Activated T-helper 2 cell treated with anti-CD3 and anti-CD28 coated beads, Interferon-gamma antibody, Interleukin-2, Interleukin-4, amounts not matched to agents 10 μg/mL and 5 μg/mL and 100 μg/mL, durations not matched to agents 14 hours and 24 hours and 36 hours (primary cell): ENCODE measurements at regions not wholly inside any gene's neighbourhood (a gene's known extent, or its start where the extent isn't known, plus 50 kb on each side); places are given as distances from the start of the nearest gene placed in this dataset.

Experiments
- DNase-seq: peaks from one replicate; pipeline ENCODE4 v3.0.0; 2021; ENCODE audit warnings: low spot score
- H3K27ac Mint-ChIP-seq: one replicate; pipeline ENCODE4 v1.8.0; 2021; ENCODE audit warnings: mixed read lengths
- H3K27me3 Mint-ChIP-seq: one replicate; pipeline ENCODE4 v1.8.0; 2021; ENCODE audit warnings: low read depth, mixed read lengths
- H3K36me3 Mint-ChIP-seq: one replicate; pipeline ENCODE4 v1.8.0; 2021; ENCODE audit warnings: low read depth, mixed read lengths
- H3K4me1 Mint-ChIP-seq: one replicate; pipeline ENCODE4 v1.8.0; 2021; ENCODE audit warnings: low read depth, mixed read lengths
- H3K4me3 Mint-ChIP-seq: one replicate; pipeline ENCODE4 v1.8.0; 2021; ENCODE audit warnings: low read depth, mild to moderate bottlenecking, moderate library complexity, mixed read lengths
- H3K9me3 Mint-ChIP-seq: one replicate; pipeline ENCODE4 v1.8.0; 2021; ENCODE audit warnings: mixed read lengths
- intact Hi-C: fragments of 100-400 bp; cut with micrococcal nuclease; formaldehyde crosslinking; loops from one replicate; pipeline ENCODE4 v1.15.1; 2023

DNA sequence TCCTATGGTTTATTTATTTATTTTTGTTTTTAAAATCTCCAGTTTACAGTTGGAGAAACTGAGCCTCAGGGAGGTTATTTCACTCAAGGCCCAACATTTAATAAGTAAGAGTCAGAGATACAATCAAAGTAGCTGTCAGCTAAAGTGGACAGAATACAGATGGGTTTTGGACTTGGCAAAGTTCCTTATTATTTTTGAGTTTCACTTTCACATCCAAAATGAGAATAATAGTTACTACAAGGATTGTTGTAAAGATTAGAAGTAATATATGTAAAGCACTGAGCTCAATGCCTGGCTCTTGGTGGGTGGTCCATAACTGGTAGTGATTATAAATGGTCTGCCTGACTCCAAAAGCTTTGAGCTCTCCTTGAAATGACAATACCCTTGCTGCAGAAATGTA, 87.5 kb upstream of the SESN3 start:
- DNase-seq: no peak
- Mint-ChIP-seq H3K9me3 (no peaks in the 10 kb centered on the region), H3K27ac (no peak overlapping the region), H3K4me1 (peaks cover 6% of the 10 kb centered on the region), H3K36me3 (no peaks in the 10 kb centered on the region), H3K27me3 (peaks cover 5% of the 10 kb centered on the region), H3K4me3 (no peak overlapping the region)
- intact Hi-C loops: no loop called here

DNA sequence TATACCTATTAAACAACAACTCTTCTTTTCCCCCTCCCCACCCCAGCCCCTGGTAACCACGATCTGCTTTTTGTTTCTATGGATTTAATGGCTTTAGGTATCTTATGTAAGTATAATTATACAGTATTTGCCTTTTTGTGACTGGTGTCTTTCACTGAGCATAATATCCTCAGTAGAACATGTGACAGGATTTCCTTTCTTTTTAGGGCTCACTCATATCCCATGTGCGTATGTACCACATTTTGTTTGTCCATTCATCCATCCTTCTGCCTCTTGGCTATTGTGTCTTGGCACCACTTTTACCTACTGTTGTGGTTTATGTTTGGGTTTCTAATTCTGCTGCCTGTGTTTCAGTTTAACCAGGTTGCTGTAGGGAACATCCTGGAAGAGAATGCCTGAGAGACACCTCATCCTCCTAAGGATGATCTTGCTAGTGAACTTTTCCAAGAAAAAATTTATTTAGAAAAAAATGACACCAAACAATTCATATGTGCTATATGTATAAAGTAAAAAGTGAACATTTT, 77.6 kb upstream of the SESN3 start:
- Mint-ChIP-seq H3K36me3 (no peaks in the 10 kb centered on the region), H3K4me1 (peaks cover 4% of the 10 kb centered on the region), H3K9me3 (no peaks in the 10 kb centered on the region), H3K27me3 (no peaks in the 10 kb centered on the region), H3K4me3 (no peak overlapping the region), H3K27ac (no peak overlapping the region)
- DNase-seq: no peak
- intact Hi-C loops: no loop called here

DNA sequence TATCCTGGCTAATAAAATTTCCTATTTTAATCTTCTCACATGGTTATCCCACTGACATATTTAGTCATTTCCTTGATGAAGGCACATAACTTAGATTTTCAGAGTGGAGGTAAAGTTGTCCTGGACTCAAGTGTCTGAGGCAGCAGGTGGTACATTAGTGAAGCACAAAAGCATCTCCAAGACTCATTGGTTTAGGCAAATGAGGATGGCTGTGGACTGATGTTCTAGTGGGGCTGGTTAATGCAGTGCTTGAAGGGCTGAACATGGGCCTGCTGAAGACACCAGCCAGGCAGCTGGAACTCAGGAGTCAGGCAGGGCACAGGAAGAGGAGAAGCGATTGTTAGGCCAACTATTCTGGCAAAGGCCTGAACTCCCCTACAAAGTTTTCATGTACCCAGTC, 76.3 kb upstream of the SESN3 start:
- no peak overlapping the region for H3K27ac Mint-ChIP-seq
- H3K4me3 Mint-ChIP-seq: no peak overlapping the region
- no peak for DNase-seq
- peaks cover 4% of the 10 kb centered on the region for H3K4me1 Mint-ChIP-seq
- no peaks in the 10 kb centered on the region for H3K9me3 Mint-ChIP-seq
- no peaks in the 10 kb centered on the region for H3K27me3 Mint-ChIP-seq
- H3K36me3 Mint-ChIP-seq: no peaks in the 10 kb centered on the region
- intact Hi-C loops: no loop called here

DNA sequence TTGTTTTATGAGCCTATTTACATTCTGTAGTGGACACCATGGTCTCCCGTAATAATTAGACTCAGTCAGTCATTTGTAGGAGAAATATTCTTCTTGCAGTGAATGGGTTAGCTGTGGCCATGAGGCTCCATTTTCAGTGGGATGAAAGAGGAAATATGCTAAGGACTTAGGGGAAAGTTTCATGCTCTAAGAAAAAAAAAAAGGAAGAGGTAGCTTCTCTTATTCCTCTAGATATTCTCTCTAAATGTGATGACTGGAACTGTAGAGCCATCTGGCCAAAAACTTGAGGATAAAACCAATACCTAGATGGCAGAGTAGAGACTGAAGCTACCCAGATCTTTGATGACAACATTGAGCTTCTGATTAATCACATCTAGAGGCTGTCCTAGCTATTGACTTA, 75.8 kb upstream of the SESN3 start:
- no peaks in the 10 kb centered on the region for H3K9me3 Mint-ChIP-seq
- no peaks in the 10 kb centered on the region for H3K27me3 Mint-ChIP-seq
- DNase-seq: no peak
- H3K27ac Mint-ChIP-seq: no peak overlapping the region
- intact Hi-C loops: no loop called here
- no peaks in the 10 kb centered on the region for H3K36me3 Mint-ChIP-seq
- no peak overlapping the region for H3K4me3 Mint-ChIP-seq
- peaks cover 4% of the 10 kb centered on the region for H3K4me1 Mint-ChIP-seq

DNA sequence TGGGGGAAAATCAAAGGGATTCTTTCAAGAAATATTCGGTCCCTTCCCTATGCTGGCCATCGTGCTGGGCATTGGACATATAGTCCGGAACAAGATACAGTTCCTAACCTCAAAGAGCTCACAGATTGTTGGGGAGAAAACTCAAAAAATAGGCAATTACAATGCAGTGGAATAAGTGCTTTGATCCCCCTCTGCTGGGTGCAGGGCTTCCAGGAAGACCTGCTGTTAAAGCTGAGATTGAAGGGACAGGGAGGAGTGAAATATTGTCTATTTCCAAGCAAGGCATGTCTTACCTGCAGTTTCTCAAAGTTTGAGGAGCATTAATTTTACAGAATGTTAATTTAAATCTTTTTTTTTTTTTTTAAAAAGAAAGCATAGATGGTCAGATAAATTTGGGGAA, 75.1 kb upstream of the SESN3 start:
- Mint-ChIP-seq H3K4me3 (no peak overlapping the region), H3K27ac (no peak overlapping the region), H3K27me3 (no peaks in the 10 kb centered on the region), H3K9me3 (no peaks in the 10 kb centered on the region), H3K4me1 (peaks cover 4% of the 10 kb centered on the region), H3K36me3 (no peaks in the 10 kb centered on the region)
- no peak for DNase-seq
- intact Hi-C loops: no loop called here

DNA sequence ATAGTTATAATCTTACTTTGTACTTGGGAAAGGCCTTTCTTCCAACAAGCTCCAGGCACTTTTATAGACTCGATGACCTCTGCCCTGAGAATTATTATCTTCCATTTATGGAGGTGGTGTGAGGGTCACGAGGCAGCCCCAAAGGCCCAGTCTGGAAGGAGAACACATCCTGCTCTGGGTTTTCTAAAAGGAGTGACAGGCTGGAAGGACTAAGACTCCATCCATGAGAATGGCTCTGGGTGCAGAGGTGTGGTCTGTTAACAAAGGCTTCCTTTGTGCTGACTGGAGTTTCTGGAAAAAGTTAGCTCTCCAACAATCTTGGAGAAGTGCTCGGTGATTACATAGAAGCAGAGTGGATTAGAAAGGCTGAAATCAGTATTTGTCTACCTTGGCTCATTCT, 74.7 kb upstream of the SESN3 start:
- DNase-seq: no peak
- Mint-ChIP-seq H3K27me3 (no peaks in the 10 kb centered on the region), H3K36me3 (no peaks in the 10 kb centered on the region), H3K4me3 (no peak overlapping the region), H3K4me1 (peaks cover 4% of the 10 kb centered on the region), H3K9me3 (no peaks in the 10 kb centered on the region), H3K27ac (no peak overlapping the region)
- intact Hi-C loops: no loop called here

DNA sequence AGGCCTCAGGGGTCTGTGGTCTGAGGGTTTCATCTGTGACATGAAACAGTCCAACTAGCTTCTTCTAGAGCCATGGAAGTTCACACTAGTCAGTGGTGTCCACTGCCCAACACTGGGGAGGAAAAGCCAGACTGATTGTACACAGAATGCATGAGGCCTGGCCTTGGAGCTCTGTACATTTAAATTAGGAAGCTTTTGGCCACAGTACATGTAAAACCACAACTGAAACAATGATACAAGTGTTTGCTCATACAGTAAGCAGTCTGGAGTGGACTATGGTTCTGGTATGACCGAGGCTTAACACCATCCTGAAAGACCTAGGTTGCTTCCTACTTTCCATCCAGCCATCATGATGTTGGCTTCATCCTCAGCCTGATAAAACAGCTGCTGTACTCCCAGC, 73.8 kb upstream of the SESN3 start:
- Mint-ChIP-seq H3K9me3 (no peaks in the 10 kb centered on the region), H3K4me1 (peaks cover 4% of the 10 kb centered on the region), H3K36me3 (no peaks in the 10 kb centered on the region), H3K27ac (no peak overlapping the region), H3K27me3 (no peaks in the 10 kb centered on the region), H3K4me3 (no peak overlapping the region)
- intact Hi-C loops: no loop called here
- DNase-seq: no peak

DNA sequence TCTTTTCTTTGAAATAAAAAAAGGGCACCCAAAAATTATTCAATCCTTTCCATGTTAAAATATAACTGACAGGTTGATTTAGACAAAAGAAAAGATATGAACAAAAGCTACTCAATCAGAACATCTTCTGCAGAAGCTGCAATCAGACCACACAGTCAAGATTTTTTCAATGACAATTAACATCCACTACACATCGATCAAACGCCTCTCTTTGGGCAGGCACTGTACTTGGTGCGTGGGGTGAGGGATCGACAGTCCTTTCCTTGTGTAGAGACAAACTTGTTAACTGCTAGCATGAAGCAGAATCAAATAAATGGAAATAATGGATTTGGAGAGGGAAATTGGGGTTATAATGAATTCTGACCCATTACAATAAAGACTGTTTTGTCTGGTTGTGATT, 71.2 kb upstream of the SESN3 start:
- Mint-ChIP-seq H3K27ac (no peak overlapping the region), H3K9me3 (no peaks in the 10 kb centered on the region), H3K27me3 (no peaks in the 10 kb centered on the region), H3K4me1 (peaks cover 18% of the 10 kb centered on the region), H3K36me3 (no peaks in the 10 kb centered on the region), H3K4me3 (no peak overlapping the region)
- no peak for DNase-seq
- intact Hi-C loops: no loop called here

DNA sequence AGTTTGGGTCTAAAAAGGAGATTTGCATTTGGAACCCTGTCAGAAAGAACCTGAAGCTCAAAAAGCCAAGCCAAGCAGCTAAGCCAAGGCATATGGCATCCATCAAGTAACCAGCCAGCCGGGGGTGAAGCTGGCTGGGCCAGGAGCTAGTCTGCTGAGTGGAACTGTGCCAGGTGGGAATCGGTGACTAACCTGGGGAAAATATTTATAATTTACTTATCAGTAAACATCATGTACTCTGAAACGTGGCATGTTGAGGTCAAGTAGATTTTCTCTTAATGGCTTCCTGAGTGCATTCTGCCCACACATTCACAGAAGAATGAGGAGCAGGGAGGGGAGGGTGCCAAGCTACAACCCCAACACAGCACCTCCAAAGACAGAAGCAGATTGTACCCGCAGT, 70.5 kb upstream of the SESN3 start:
- H3K9me3 Mint-ChIP-seq: no peaks in the 10 kb centered on the region
- no peaks in the 10 kb centered on the region for H3K36me3 Mint-ChIP-seq
- no peak for DNase-seq
- no peaks in the 10 kb centered on the region for H3K27me3 Mint-ChIP-seq
- peaks cover 23% of the 10 kb centered on the region for H3K4me1 Mint-ChIP-seq
- no peak overlapping the region for H3K27ac Mint-ChIP-seq
- intact Hi-C loops: loop anchor here (2.0 kb wide), 1 partner anchor 71 kb away; the partner anchor contains the start of gene SESN3
- H3K4me3 Mint-ChIP-seq: no peak overlapping the region

DNA sequence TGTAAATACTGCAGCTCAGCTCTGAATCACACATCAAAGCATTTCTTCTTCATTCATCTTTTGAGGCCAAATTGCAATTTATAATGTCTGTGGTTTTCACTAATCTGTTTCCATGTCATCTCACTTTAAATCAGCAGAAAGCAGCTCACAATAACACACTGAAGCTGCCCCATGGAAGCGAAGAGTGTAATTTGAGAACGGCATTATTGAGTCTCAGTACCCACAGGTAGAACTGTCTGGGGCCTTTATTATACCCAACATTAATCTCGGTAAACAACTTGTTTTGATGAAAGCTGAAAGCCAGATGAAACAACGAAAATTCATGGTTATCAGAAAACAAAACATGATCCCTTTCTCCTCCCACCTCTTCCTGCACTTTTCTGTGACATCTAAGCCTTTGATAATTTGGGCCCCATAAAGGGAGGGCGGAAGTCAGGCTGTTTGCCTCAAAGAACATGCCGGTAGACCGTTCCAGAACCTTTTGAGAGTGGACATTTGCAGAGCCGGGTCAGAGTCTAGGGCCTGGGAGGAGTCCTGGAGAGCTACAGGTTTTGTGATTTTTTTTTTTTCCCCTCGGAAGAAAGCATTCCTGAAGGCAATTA, 68.2 kb upstream of the SESN3 start:
- Mint-ChIP-seq H3K27me3 (no peaks in the 10 kb centered on the region), H3K27ac (peak overlapping the region; percentile 74)

DNA sequence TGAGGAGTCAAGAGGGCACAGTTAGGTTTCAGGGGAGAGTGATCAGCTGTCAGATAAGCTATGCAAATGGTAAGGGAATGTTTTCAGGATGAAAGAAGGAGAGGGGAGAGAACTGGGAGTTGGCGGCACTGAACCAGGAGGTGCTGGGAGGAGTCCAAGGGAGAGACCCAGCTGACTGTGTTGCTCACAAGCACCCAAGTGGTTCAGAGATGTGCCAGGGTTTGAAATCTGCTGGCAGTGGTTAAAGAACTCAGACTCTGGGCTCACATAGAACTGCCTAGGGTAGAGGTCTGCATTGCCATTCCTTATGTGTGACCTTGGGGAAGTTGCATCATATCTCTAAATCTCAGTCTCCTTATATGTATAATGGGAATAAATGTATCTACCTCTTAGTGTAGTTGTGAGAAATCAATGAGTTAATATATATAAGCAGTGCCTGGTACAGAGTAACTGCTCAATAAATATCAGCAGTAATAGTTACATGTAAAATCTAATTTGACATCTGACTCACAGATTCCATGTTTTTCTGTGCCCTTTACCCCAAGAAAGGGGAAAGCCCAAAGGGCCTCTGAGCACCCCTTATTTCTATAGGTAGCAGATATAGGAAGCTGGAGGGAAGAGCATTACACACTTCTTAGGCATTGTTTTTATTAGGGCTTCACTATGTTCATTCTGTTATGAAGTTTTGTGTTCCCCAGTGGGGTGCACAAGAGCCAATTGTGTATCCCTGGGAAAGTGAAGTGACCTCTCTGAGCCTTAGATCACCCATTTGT, 66.9 kb upstream of the SESN3 start:
- peak overlapping the region; percentile 14 for H3K27ac Mint-ChIP-seq
- no peaks in the 10 kb centered on the region for H3K36me3 Mint-ChIP-seq
- intact Hi-C loops: loop anchor here (5.0 kb wide), 1 partner anchor 39 kb away; no protein-coding TSS in a partner anchor
- no peak overlapping the region for H3K4me3 Mint-ChIP-seq
- H3K9me3 Mint-ChIP-seq: no peaks in the 10 kb centered on the region
- DNase-seq: no peak
- no peaks in the 10 kb centered on the region for H3K27me3 Mint-ChIP-seq
- peaks cover 23% of the 10 kb centered on the region for H3K4me1 Mint-ChIP-seq

More for the DNA sequence above, 68.2 kb upstream of the SESN3 start:
- Mint-ChIP-seq H3K36me3 (no peaks in the 10 kb centered on the region), H3K9me3 (no peaks in the 10 kb centered on the region), H3K4me3 (no peak overlapping the region), H3K4me1 (peaks cover 23% of the 10 kb centered on the region)
- DNase-seq: no peak
- intact Hi-C loops: loop anchor here (5.0 kb wide), 1 partner anchor 38 kb away; no protein-coding TSS in a partner anchor

DNA sequence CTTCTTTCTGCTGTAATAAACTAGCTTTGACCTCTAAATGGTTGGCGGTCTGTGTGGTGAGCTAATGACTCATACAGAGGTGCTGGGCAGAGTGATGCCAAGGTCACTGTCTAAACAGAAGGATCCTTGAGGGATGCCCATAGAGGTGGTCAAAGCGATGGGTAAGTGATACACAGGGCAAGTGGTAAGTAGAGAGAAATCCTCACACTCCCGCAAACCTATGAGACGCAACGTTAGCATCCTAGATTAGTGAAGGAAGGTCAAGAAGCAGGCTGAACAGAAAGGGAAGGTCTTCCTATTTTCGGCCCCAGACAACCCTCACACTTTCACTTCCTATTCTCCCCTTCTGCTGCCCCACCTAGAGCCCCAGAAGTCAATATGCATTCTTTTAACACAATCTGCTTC, 65.6 kb upstream of the SESN3 start:
- H3K36me3 Mint-ChIP-seq: no peaks in the 10 kb centered on the region
- H3K27ac Mint-ChIP-seq: no peak overlapping the region
- DNase-seq: no peak
- H3K4me1 Mint-ChIP-seq: peaks cover 23% of the 10 kb centered on the region
- peaks cover under 1% of the 10 kb centered on the region for H3K27me3 Mint-ChIP-seq
- no peak overlapping the region for H3K4me3 Mint-ChIP-seq
- intact Hi-C loops: loop anchor here (5.0 kb wide), 1 partner anchor 41 kb away; no protein-coding TSS in a partner anchor
- H3K9me3 Mint-ChIP-seq: no peaks in the 10 kb centered on the region

DNA sequence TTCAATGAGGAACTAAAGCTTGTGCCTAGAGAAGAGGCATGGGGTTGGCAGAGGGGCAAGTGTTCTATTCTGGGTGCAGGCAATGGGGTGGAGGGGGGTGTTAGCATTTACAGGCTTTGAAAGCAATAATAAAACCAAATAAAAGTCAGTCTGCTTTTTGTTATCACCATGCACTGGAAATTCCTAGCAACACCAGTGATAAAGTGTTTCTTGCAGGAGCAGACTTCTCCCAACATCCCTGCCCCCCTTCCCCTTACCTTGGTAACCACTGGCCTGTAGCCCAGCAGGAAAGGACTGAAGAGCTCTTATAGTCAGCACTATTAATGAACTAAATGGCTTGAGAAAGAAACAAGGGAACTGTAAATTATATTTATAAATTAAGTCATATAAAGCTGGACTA, 65.2 kb upstream of the SESN3 start:
- Mint-ChIP-seq H3K4me3 (no peak overlapping the region), H3K9me3 (no peaks in the 10 kb centered on the region), H3K27me3 (peaks cover 3% of the 10 kb centered on the region), H3K4me1 (peaks cover 23% of the 10 kb centered on the region), H3K36me3 (no peaks in the 10 kb centered on the region), H3K27ac (no peak overlapping the region)
- intact Hi-C loops: loop anchor here (5.0 kb wide), 1 partner anchor 41 kb away; no protein-coding TSS in a partner anchor
- DNase-seq: no peak
